22Rv1 (cell line): ENCODE measurements at regions not wholly inside any gene's neighbourhood (a gene's known extent, or its start where the extent isn't known, plus 50 kb on each side); places are given as distances from the start of the nearest gene placed in this dataset.

Experiments
- H3K27ac ChIP-seq: fragments of 450-650 bp; 2 replicates; pipeline ENCODE4 v1.5.1; 2017
- CTCF ChIP-seq: fragments of 450-650 bp; IDR thresholded peaks from 2 replicates; pipeline ENCODE4 v1.5.1; 2017; ENCODE audit warnings: mild to moderate bottlenecking
- ZFX ChIP-seq: fragments of 450-650 bp; IDR thresholded peaks from 2 replicates; pipeline ENCODE4 v1.6.1; 2017; ENCODE audit warnings: antibody characterized with exemption, borderline replicate concordance

DNA sequence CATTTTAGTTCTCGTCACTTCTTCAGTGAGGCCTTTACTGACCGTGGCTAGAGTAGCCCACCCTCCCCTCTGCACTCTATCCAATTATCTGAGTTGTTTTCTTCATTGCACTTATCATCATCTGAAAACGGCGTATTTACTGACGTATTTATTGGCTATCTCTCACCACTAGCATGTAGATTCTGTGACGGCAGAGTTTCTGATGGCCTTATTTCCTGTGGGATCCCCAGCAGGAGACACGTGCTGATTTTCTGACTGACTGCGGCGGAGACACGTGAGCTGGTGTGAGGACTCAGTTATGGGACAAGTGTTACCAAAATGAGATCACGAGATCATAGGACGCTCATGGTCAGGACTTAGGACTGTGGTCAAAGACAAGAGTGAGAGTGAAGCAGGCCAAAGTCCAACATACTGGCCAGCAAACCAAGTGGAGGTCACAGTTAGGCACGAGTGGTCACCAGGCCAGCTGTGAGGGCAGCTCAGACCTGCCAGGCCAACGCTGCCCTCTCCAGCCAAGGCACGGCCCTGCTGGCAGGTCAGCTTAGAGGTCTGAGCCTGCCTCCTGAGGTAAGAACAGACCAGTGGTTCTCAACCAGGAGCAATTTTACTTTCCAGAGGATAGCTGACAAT, 50.6 kb upstream of the BNIP2 start:
- TF ChIP-seq CTCF (no peak), ZFX (no peak)
- no peak overlapping the region for H3K27ac ChIP-seq
